ENCODE measurements at regions not wholly inside any gene's neighbourhood (a gene's known extent, or its start where the extent isn't known, plus 50 kb on each side); places are given as distances from the start of the nearest gene placed in this dataset.
"Not testable (repeated sequence)": the region's sequence is repeated elsewhere in the genome, so short reads cannot be mapped to it uniquely, and the experiment has no call there.

- TF ChIP-seq CTCF (IDR thresholded peaks at IDR 0.05; ENCODE audit: borderline replicate concordance, insufficient read depth, low read depth, low read length), result no peak
- no peak overlapping the region for H3K4me3 ChIP-seq (ENCODE audit: low read depth, low read length)
These were observed 683.6 kb downstream of the BCKDHB start for GRCh38 chr6:80789912-80790570.

- not testable (repeated sequence) for H3K4me3 ChIP-seq (ENCODE audit: low read depth, low read length)
These were observed 676.8 kb downstream of the BCKDHB start for GRCh38 chr6:80783271-80783670.

- H3K4me3 ChIP-seq (ENCODE audit: low read depth, low read length), result no peak overlapping the region
- TF ChIP-seq CTCF (IDR thresholded peaks at IDR 0.05; ENCODE audit: borderline replicate concordance, insufficient read depth, low read depth, low read length), result no peak
These were observed 665.5 kb downstream of the BCKDHB start for GRCh38 chr6:80771941-80772340.

- TF ChIP-seq CTCF (IDR thresholded peaks at IDR 0.05; ENCODE audit: borderline replicate concordance, insufficient read depth, low read depth, low read length), result no peak
- H3K4me3 ChIP-seq (ENCODE audit: low read depth, low read length), result no peak overlapping the region
These were observed 662.6 kb downstream of the BCKDHB start for GRCh38 chr6:80769106-80769505.

- H3K4me3 ChIP-seq (ENCODE audit: low read depth, low read length), result no peak overlapping the region
- no peak for TF ChIP-seq CTCF (IDR thresholded peaks at IDR 0.05; ENCODE audit: borderline replicate concordance, insufficient read depth, low read depth, low read length)
These were observed 661.3 kb downstream of the BCKDHB start for GRCh38 chr6:80767808-80768207.

GRCh38 chr6:80744213-80744612 lies 637.7 kb downstream of the BCKDHB start:
- no peak overlapping the region for H3K4me3 ChIP-seq (ENCODE audit: low read depth, low read length)
- TF ChIP-seq CTCF (IDR thresholded peaks at IDR 0.05; ENCODE audit: borderline replicate concordance, insufficient read depth, low read depth, low read length), result no peak

GRCh38 chr6:80742481-80742880 lies 636.0 kb downstream of the BCKDHB start:
- no peak for TF ChIP-seq CTCF (IDR thresholded peaks at IDR 0.05; ENCODE audit: borderline replicate concordance, insufficient read depth, low read depth, low read length)
- no peak overlapping the region for H3K4me3 ChIP-seq (ENCODE audit: low read depth, low read length)

GRCh38 chr6:80733641-80734040 lies 627.2 kb downstream of the BCKDHB start:
- no peak for TF ChIP-seq CTCF (IDR thresholded peaks at IDR 0.05; ENCODE audit: borderline replicate concordance, insufficient read depth, low read depth, low read length)
- H3K4me3 ChIP-seq (ENCODE audit: low read depth, low read length), result no peak overlapping the region
